GM13977 (cell line): ENCODE measurements at regions not wholly inside any gene's neighbourhood (a gene's known extent, or its start where the extent isn't known, plus 50 kb on each side); places are given as distances from the start of the nearest gene placed in this dataset.

Experiments
- DNase-seq: peaks from one replicate; pipeline ENCODE4 v3.0.0; 2012; ENCODE audit warnings: low spot score
- CTCF ChIP-seq: IDR thresholded peaks from 2 replicates; pipeline ENCODE4 v1.5.1; 2012; ENCODE audit warnings: mild to moderate bottlenecking, control low read depth; ENCODE audit not compliant: insufficient read depth; ENCODE audit errors: extremely low read depth, missing control alignments
- in situ Hi-C: fragments of 300-500 bp; cut with MboI; formaldehyde crosslinking; loops from one replicate; pipeline ENCODE4 v1.12.0; 2022; ENCODE audit warnings: low sequenced_read_pairs, low pct_unique_long_range_greater_than_20kb, mixed read lengths, inconsistent platforms; ENCODE audit not compliant: unreplicated experiment

DNA sequence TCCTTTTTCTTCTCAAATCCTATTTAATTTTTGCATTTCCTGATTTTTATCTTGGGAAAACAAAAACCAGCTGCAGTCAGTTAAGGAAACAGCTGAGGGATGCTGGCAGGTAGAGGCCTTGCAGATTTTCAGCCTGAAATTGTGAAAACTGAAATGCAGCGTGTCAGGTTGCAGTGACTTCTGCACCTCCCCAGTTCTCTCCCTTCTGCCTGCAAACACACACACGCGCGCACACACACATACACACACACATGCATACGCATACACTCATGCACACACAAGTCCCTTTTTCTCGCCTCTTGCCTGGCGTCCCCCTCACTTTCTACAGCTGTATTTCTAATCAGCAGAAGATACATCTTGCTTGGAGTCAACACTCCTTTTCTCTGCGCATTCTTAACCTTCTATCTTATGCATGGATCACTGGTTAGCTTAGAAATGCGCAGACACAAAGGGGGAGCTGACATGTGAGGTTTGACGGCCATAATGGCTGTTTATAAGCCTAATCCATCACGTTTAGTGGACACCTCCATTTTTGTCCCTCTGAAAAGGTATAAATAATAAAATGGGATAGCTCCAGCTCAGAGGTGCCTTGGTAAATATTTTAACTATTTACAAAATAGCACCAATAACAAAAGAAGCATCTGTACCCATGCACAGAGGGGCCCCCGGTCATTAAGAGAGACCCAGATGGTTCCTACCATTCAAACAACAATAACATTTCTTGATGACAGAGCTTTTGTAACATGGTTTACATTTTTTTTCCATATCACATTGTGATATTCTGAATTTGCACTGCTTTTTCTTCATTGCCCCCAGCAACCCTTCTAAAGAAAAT lies 392.1 kb upstream of the SALL1 start:
- in situ Hi-C loops, result no loop called here
- no peak for DNase-seq
- no peak for TF ChIP-seq CTCF

DNA sequence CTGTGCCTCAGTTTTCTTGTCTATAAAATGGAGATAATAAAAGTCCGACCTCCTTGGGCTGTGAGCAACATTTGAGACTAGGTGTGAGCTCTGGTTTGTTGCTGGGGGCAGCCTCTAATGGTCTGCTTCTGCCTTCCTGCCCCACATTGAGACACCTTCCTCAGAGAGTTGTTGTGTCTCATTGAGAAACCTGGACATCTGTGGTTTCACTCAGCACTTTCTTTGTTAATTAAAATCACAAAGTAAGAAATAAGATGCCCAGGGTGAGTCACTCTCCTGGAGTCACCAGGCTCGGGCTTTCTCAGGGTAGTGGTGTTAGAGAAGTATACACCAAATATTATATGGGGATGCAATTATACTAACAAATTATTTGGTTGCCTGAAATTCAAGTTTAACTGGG lies 389.2 kb upstream of the SALL1 start:
- in situ Hi-C loops, result no loop called here
- DNase-seq, result no peak
- no peak for TF ChIP-seq CTCF

- no peak for TF ChIP-seq CTCF
- DNase-seq, result no peak
- in situ Hi-C loops, result no loop called here
Observed at GRCh38 chr16:51538707-51539498, 387.8 kb upstream of the SALL1 start.

DNA sequence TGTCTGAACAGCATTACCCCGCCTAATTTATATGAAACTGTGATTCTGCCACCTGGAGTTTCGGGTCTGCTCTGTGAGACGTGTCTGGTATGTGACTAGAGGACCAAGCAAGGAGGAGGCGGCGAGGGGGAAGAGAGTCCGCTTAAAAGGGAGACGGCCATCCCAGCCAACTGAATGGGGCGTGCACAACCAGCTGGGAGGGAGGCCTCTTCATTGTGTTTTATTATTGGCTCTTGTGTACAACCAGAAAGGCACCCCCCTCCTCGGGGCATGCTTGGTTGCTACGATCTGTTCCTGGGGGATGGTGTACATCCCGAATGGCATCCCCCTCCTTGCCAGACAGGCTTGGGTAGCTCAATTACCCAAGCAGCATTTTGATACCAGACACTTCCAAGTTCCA lies 384.5 kb upstream of the SALL1 start:
- in situ Hi-C loops, result no loop called here
- DNase-seq, result no peak
- TF ChIP-seq CTCF, result no peak

GRCh38 chr16:51532551-51532950 lies 381.5 kb upstream of the SALL1 start:
- DNase-seq, result no peak
- in situ Hi-C loops, result no loop called here
- no peak for TF ChIP-seq CTCF

- no peak for TF ChIP-seq CTCF
- DNase-seq, result no peak
- in situ Hi-C loops, result no loop called here
Observed at GRCh38 chr16:51531271-51531670, 380.2 kb upstream of the SALL1 start.
